Ishikawa (cell line): ENCODE measurements at regions not wholly inside any gene's neighbourhood (a gene's known extent, or its start where the extent isn't known, plus 50 kb on each side); places are given as distances from the start of the nearest gene placed in this dataset.

Source experiments
- CEBPB ChIP-seq: IDR thresholded peaks from 2 replicates; pipeline ENCODE4 v1.6.1; 2012
- EGR1 ChIP-seq: IDR thresholded peaks from 2 replicates; pipeline ENCODE4 v1.6.1; 2012
- EP300 ChIP-seq: IDR thresholded peaks from 2 replicates; pipeline ENCODE4 v1.6.1; 2012; ENCODE audit warnings: borderline replicate concordance
- FOXM1 ChIP-seq: IDR thresholded peaks from 2 replicates; pipeline ENCODE4 v1.6.1; 2012; ENCODE audit warnings: low read depth, borderline replicate concordance
- MAX ChIP-seq: IDR thresholded peaks from 2 replicates; pipeline ENCODE4 v1.6.1; 2012
- RAD21 ChIP-seq: IDR thresholded peaks from 2 replicates; pipeline ENCODE4 v1.6.1; 2012; ENCODE audit warnings: low read depth
- REST ChIP-seq: IDR thresholded peaks from 2 replicates; pipeline ENCODE4 v1.6.1; 2012; ENCODE audit warnings: low read depth, mild to moderate bottlenecking
- TAF1 ChIP-seq: IDR thresholded peaks from 2 replicates; pipeline ENCODE4 v1.6.1; 2012; ENCODE audit warnings: low read depth, mild to moderate bottlenecking
- TEAD4 ChIP-seq: IDR thresholded peaks from 2 replicates; pipeline ENCODE4 v1.6.1; 2012
- YY1 ChIP-seq: IDR thresholded peaks from 2 replicates; pipeline ENCODE4 v1.6.1; 2012; ENCODE audit warnings: low read depth

GRCh38 chr17:12423337-12423736, 242.4 kb upstream of the MYOCD start:
- TF ChIP-seq TAF1 = no peak
- no peak for TF ChIP-seq REST
- no peak for TF ChIP-seq EGR1
- TF ChIP-seq RAD21 = no peak
- TF ChIP-seq MAX = no peak
- TF ChIP-seq YY1 = no peak
- TF ChIP-seq EP300 = no peak
- no peak for TF ChIP-seq FOXM1
- TF ChIP-seq TEAD4 = no peak
- no peak for TF ChIP-seq CEBPB
